ENCODE measurements at regions not wholly inside any gene's neighbourhood (a gene's known extent, or its start where the extent isn't known, plus 50 kb on each side); places are given as distances from the start of the nearest gene placed in this dataset.

- TF ChIP-seq CTCF (conservative IDR thresholded peaks at IDR 0.05; ENCODE audit: low read depth, low read length) (no peak), EZH2 (IDR thresholded peaks at IDR 0.05; ENCODE audit: low read length, unreplicated experiment) (no peak), EZH2phosphoT487 (IDR thresholded peaks at IDR 0.05; ENCODE audit: borderline replicate concordance, low read length) (no peak)
Observed at GRCh38 chr10:3258394-3258793, 85.8 kb upstream of the PITRM1 start.

Data from PC-3 (cell line).